ENCODE measurements at regions not wholly inside any gene's neighbourhood (a gene's known extent, or its start where the extent isn't known, plus 50 kb on each side); places are given as distances from the start of the nearest gene placed in this dataset.

GRCh38 chr18:24627644-24628315, 167.3 kb downstream of the HRH4 start:
- TF ChIP-seq REST (IDR thresholded peaks at IDR 0.05; ENCODE audit: insufficient read depth in 1 of 2, low read depth in 2 of 2, low read length in 2 of 2) = no peak
- TF ChIP-seq TAF1 (IDR thresholded peaks at IDR 0.05; ENCODE audit: borderline replicate concordance, insufficient read depth, low read length) = no peak
- no peak for TF ChIP-seq FOXP2 (optimal IDR thresholded peaks at IDR 0.05; ENCODE audit: borderline replicate concordance, extremely low read depth, extremely low read length, insufficient read depth)
- TF ChIP-seq POLR2AphosphoS5 (IDR thresholded peaks at IDR 0.05; ENCODE audit: low read depth, low read length) = no peak
- TF ChIP-seq SIN3A (IDR thresholded peaks at IDR 0.05; ENCODE audit: borderline replicate concordance, insufficient read depth, low read length) = no peak

GRCh38 chr18:24628326-24628725, 167.9 kb downstream of the HRH4 start:
- TF ChIP-seq FOXP2 (optimal IDR thresholded peaks at IDR 0.05; ENCODE audit: borderline replicate concordance, extremely low read depth, extremely low read length, insufficient read depth) = no peak
- TF ChIP-seq POLR2AphosphoS5 (IDR thresholded peaks at IDR 0.05; ENCODE audit: low read depth, low read length) = no peak
- TF ChIP-seq TAF1 (IDR thresholded peaks at IDR 0.05; ENCODE audit: borderline replicate concordance, insufficient read depth, low read length) = no peak
- TF ChIP-seq REST (IDR thresholded peaks at IDR 0.05; ENCODE audit: insufficient read depth in 1 of 2, low read depth in 2 of 2, low read length in 2 of 2) = no peak
- TF ChIP-seq SIN3A (IDR thresholded peaks at IDR 0.05; ENCODE audit: borderline replicate concordance, insufficient read depth, low read length) = no peak

GRCh38 chr18:24629921-24630320, 169.5 kb downstream of the HRH4 start:
- no peak for TF ChIP-seq REST (IDR thresholded peaks at IDR 0.05; ENCODE audit: insufficient read depth in 1 of 2, low read depth in 2 of 2, low read length in 2 of 2)
- TF ChIP-seq FOXP2 (optimal IDR thresholded peaks at IDR 0.05; ENCODE audit: borderline replicate concordance, extremely low read depth, extremely low read length, insufficient read depth) = no peak
- no peak for TF ChIP-seq POLR2AphosphoS5 (IDR thresholded peaks at IDR 0.05; ENCODE audit: low read depth, low read length)
- TF ChIP-seq TAF1 (IDR thresholded peaks at IDR 0.05; ENCODE audit: borderline replicate concordance, insufficient read depth, low read length) = no peak
- TF ChIP-seq SIN3A (IDR thresholded peaks at IDR 0.05; ENCODE audit: borderline replicate concordance, insufficient read depth, low read length) = no peak

GRCh38 chr18:24630346-24630880, 170.0 kb downstream of the HRH4 start:
- TF ChIP-seq REST (IDR thresholded peaks at IDR 0.05; ENCODE audit: insufficient read depth in 1 of 2, low read depth in 2 of 2, low read length in 2 of 2) (no peak), SIN3A (IDR thresholded peaks at IDR 0.05; ENCODE audit: borderline replicate concordance, insufficient read depth, low read length) (no peak), TAF1 (IDR thresholded peaks at IDR 0.05; ENCODE audit: borderline replicate concordance, insufficient read depth, low read length) (no peak), FOXP2 (optimal IDR thresholded peaks at IDR 0.05; ENCODE audit: borderline replicate concordance, extremely low read depth, extremely low read length, insufficient read depth) (no peak), POLR2AphosphoS5 (IDR thresholded peaks at IDR 0.05; ENCODE audit: low read depth, low read length) (no peak)
